Myocyte (in vitro differentiated cells): ENCODE measurements at regions not wholly inside any gene's neighbourhood (a gene's known extent, or its start where the extent isn't known, plus 50 kb on each side); places are given as distances from the start of the nearest gene placed in this dataset.
"Not testable (repeated sequence)": the region's sequence is repeated elsewhere in the genome, so short reads cannot be mapped to it uniquely, and the experiment has no call there.

Source experiments
- DNase-seq: peaks from one replicate; pipeline ENCODE4 v3.0.0-alpha.2; 2012; ENCODE audit warnings: low read depth

DNA sequence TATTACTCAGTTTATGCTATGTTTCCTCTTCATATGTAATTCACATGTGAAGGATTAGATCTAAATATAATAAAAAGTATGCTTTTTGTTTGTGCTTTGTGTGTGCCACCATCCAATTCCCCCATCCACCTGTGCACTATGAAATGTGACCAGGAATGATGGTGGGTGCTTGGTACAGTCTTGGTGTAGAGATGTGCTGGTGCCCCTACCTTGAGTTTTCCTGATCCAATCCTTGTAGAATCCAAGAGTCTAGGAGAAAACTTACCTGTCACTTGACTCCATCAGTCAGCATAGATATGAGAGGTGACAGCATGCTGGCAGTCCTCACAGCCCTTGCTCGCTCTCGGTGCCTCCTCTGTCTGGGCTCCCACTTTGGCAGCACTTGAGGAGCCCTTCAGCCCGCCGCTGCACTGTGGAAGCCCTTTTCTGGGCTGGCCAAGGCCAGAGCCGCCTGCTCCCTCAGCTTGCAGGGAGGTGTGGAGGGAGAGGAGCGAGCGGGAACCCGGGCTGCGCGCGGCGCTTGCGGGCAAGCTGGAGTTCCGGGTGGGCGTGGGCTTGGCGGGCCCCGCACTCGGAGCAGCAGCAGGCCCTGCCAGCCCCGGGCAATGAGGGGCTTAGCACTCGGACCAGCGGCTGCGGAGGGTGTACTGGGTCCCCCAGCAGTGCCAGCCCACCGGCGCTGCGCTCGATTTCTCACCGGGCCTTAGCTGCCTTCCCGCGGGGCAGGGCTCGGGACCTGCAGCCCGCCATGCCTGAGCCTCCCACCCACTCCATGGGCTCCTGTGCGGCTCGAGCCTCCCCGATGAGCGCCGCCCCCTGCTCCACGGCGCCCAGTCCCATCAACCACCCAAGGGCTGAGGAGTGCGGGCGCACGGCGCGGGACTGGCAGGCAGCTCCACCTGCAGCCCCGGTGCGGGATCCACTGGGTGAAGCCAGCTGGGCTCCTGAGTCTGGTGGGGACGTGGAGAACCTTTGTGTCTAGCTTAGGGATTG is 874.7 kb downstream of the PLA2G4A start:
- not testable (repeated sequence) for DNase-seq

DNA sequence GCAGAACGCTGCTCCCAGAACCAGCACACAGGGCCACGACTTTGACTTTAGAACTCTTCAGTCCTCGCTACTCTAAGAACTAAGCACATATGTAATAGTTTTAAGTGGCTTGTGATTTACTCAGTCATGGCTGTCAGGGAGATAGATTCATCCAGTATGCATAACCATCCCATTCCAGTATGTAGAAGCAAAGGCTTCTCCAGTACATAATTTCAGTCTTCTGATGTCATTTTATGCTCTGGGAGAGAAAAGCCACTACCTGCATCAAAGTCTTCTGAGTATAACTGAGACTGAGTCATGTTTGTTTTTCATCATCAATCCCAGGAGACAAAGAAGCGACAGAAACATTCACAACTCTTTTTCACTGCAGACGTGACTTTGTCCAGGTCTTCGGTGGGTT is 885.7 kb downstream of the PLA2G4A start:
- DNase-seq = no peak

DNA sequence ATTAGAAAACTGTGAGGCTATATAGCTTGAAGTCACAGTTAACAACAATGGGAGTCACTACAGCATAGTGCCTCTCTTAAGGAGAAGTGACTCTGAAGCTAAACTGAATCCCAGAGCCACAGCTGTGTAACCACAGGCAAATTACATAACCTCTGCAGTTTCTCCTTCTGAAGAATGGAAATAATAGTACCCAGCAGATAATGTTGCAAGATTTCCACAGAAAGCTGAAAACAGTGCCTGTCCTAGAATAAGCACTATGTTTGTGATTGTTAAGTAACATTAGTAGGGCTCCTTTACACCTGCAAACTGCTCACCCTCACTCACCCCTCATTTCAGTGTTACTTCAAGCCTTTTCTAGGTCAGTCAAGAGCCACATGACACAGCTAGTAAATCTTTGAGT is 886.7 kb downstream of the PLA2G4A start:
- peak; percentile 5 for DNase-seq

DNA sequence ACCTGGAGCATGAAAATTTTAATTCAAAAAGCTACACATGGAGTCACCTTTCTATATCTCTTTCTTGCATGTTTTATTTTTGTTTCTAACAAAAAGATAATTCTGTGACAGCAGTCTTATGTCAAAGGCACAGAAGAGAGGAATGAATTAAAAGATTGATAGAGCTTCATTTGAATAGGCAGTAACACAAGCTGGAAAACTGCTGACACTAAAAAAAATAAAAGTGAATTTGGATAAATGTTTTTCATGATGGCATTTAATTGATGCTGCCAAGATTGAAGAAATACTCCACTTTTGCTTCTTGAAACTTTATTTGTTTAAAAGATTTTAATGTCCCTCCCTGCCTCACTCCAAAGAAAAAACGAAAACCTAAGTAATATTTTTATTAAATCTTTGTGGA is 887.4 kb downstream of the PLA2G4A start:
- DNase-seq = no peak

DNA sequence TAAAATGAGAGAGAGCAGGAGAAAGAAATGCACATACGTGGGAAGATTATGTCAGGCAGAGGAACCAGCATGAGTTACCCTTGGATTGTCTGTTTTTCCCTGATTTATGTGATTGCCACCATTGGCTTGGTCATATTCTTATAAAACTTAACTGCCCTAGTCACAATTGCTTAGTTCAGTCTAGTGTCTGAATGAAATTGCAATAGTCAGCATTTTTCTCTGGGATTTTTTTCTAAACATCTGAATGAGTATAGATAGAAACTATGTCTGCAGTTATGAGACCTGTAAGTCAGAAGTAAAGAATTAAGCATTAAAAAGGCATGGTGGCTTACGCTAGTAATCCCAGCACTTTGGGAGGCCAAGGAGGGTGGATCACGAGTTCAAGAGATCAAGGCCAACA is 889.8 kb downstream of the PLA2G4A start:
- DNase-seq = no peak

DNA sequence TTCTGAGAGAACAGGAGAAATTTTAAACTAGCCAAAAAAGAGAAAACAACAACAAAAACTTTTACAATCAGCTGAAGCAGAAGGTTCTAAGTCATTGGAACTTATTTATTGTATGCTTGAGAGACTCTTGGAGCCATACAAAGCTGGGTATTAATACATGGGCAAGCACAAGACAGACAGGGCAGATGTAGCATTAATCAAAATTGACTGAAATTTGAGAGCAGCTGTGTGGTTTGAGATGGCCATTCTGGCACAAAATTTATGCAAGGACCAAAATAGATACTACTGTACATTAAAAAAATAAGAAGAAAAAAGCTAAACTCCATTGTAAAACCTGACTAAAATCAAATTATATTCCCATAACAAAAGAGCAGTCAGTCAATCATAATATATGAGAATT is 892.5 kb downstream of the PLA2G4A start:
- peak; percentile 54 for DNase-seq

DNA sequence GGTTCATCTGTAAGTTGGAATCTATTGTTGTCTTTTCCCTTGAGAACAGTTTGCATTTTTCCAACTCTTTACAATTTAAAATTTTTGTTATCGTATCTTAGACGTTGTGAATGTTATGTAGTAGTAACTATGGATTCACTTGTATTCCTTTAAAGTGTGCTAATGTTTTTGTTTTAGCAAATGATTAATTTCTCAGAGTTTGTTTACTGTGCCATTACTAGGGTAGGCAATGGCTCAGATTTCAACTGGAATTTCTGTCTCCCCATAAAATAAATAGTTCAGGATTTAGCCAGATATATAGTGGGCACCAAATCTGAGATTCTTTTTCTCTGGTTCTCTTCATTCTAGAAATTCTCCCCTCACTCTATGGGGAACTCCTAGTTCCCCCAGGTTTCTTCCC is 896.5 kb downstream of the PLA2G4A start:
- DNase-seq = peak; percentile 13

DNA sequence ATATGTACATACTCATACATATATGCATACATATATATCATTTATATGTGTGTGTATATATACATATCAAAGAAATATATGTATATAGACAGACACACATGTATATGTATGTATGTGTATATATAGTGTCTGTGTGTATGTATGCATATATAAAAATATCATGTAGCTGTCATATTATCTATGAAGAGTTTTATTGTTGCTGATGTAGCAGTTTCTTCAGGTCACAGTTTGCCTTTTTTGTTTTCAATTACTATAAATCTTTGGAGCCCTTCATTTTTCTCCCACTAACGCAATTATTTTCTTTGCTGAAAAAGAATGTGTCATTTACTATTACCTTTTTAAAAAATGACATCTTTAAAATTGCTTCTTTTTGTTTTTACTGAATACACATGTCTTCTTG is 904.5 kb downstream of the PLA2G4A start:
- no peak for DNase-seq

DNA sequence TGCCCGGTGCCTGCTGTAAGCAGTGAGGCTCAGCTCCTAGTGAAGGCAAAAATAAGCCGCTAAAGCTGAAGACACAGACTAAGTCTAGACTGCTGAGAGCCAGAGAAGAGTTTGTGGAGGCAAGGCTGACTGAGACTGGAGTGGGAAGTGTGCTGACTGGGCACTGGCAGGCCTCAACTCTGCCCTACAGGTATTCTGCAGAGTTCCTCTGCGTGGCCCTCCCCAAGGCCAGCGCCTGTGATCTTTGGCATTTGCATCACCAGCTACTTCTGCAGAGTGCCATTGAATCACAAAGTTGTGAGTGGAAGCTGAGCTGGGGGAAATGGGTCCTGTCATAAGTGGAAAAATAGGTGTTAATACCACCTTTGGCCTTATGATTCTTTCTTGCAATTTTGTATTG is 905.7 kb downstream of the PLA2G4A start:
- DNase-seq = no peak

DNA sequence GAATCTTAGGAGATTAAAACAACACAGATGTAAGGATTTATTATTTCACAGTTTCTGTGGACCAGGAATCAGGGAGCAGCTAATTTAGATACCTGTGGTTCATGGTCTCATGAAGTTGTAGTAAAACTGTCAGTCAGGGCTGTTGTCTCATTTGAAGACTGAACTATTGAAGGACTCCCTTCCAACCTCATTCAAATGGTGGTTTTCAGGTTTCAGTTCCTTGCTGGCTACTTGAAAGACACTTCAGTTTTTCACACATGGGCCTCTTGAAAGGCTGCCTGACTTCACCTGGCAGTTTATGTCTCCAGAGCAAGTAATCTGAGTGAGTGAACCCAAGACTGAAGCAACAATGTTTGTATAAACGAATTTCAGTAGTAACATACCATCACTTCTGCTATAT is 915.9 kb downstream of the PLA2G4A start:
- no peak for DNase-seq

DNA sequence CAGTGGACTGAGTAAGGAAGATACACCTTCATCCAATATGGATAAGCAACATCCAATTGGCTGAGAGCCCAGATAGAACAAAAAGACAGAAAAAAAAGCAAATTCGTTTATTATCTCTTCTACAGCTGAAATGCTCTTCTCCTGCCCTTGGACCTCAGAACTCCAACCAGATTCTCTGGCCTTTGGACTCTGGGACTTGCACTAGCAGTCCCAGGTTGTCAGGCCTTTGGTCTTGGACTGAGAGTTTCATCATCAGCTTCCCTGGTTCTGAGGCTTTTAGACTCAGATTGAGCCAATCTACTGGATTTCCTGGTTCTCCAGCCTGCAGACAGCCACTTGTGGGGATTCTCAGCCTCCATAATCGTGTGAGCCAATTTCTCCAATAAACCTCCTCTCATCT is 926.8 kb downstream of the PLA2G4A start:
- DNase-seq = no peak

DNA sequence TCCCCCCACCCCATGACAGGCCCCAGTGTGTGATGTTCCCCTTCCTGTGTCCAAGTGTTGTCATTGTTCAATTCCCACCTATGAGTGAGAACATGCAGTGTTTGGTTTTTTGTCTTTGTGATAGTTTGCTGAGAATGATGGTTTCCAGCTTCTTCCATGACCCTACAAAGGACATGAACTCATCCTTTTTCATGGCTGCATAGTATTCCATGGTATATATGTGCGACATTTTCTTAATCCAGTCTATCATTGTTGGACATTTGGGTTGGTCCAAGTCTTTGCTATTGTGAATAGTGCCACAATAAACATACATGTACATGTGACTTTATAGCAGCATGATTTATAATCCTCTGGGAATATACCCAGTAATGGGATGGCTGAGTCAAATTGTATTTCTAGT is 927.9 kb downstream of the PLA2G4A start:
- DNase-seq = not testable (repeated sequence)

DNA sequence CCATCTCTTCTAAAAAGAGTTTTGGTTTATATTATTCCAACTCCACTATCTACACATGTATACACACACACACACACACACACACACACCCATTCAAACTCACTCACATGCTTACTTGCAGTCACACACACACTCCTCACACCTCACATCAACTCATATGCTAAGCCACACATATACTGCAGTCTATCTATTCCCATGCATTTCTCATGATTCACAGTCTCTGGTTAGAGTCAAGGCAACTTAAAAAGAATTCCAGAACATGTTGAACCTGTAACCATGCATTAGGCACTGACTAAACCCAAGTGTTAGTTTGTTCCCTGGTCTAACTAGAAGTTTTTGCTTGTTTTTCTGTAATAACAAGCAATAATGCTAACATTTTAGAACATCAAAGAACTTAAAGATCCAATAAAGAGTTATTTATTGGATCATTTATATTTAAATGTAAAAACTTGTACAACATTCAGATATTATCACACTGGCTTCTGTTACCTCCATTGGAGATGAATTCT is 931.1 kb downstream of the PLA2G4A start:
- no peak for DNase-seq

DNA sequence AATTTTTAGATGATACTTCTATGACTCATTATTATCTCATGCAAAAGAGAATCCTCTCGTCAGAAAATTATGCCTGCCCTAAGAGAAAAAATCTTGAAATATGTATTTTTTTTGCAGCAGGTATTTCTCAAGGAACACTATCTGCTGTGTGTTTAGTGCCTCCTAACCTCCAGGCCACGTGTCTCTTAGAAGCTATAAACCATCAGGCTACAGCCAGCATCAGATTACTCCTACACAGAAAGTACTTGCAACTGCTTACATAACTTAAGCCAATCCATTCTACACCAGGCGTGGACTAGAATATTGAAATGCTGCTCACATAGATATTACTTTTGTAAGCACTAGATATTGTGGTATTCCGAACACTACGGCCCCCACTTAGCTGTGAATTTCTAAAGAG is 933.4 kb downstream of the PLA2G4A start:
- peak; percentile 12 for DNase-seq

DNA sequence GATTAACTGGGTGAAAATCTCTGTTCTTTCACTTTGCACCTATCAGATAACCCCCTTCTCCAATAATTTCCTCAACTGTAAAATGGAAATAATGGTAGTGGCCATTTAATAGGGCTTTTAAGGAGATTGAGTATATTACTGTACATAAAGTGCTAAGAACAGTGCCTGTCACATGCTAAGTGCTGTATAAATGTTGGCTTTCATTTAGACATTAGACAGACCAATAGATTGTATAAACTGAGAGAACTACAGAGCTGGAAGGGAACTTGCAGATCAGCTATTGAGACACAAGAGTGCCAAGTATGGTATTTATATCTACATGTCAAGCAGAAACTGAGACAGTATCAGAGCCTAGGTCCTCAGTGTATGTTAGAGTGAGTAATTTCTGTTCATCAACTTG is 934.7 kb downstream of the PLA2G4A start:
- no peak for DNase-seq

DNA sequence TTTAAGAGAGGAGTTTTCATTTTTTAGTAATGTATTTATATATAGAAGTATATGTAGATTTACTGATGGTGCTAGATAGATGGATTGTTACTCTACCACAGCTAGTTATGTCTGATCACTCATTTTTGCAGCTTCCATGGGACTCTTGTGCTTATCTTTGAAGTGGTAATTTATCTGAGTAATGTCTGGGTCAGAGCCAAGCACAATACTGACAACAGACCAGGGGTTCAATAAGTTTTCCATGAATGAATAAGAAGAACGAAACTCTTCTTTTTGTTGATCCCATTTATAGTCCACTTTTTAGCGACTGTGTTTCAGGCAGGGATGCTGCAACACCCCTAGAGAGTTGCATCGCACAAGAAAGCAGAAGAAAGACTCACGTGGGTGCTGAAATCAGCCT is 935.2 kb downstream of the PLA2G4A start:
- DNase-seq = no peak

DNA sequence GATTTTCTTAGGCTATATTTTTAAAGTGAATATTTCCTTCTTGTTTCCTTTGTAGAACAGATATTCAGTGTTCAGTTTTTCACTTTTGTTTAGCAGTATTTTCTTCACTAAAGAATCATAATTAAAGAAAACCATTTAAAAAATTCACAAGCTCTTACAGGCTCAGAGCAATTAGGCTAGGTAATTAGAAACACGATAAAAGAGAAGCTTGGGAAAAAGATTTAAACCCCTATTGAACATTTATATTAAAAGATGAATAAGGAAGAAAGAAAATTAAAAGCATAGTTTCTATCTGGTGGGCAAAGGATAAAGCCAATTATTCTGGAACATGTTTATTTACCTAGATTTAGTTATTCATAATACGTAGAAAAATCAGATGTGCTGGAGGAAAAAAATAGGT is 942.6 kb downstream of the PLA2G4A start:
- no peak for DNase-seq

DNA sequence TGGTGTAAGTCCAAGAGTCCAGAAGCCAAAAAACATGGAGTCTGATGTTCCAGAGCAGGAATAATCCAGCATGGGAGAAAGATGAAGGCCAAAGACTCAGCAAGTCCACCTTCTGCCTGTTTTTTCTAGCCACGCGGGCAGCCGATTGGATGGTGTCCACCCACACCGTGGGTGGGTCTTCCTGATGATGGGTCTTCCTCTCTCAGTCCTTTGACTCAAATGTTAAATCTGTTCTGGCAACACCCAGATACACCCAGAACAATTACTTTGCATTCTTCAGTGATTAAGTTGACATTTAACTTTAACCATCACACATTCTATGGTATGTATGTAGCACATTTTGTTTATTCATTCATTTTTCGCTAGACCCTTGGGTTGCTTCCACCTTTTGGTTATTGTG is 944.4 kb downstream of the PLA2G4A start:
- DNase-seq = no peak

DNA sequence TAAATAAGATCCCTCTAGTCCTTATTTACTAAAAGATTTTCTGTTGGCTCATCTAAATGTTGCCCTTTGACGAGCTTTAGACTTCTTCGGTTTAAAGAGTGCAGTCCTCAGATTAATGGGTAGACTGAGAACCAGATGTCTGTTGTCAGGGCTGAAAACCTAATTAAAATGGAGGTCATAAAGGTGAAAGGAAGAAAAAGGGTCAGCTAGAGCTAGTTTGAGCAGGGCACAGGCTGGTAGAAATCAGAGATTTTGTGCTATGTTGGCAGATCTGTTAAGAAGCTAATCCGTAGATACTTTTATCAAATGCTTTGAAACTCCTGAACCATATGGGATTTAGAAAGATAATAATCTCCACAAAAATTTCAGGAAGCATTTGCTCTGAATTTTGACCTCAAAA is 959.0 kb downstream of the PLA2G4A start:
- no peak for DNase-seq

DNA sequence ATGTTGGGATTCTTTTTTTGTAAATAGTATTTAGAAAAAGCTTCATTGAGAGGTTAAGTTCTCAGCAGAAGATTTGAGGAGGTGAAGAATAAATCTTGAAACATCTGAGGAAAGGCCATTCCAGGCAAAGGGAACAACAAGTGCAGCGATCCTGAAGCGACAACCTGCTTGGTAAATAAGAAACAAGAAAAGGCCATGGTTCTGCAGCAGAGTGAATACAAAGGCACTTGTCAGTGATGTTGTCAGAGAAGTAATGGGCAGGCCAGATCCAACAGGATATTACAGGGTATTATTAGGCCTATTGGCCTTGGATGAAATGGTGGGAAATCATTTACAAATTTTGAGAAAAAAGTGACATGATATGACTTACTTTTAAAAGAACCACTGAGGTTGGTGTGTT is 960.0 kb downstream of the PLA2G4A start:
- no peak for DNase-seq

DNA sequence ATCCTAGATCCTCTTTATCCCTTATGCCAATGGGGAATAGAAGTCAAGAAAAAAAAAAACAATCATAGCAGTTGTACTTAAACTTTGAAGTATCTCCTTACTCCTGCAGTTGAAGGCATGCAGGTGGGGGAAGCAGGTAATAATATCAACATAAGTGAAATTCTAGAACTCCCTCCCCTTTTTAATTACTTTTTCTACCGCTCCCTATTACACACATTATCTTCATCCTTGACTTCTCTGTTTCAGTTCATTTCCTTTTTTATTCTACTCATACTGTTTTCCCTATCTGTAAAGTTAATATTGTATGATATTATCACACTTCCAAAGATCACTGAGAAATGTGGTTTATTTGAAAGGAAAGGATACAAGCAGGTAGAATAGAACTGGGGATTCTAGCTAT is 962.0 kb downstream of the PLA2G4A start:
- DNase-seq = no peak

DNA sequence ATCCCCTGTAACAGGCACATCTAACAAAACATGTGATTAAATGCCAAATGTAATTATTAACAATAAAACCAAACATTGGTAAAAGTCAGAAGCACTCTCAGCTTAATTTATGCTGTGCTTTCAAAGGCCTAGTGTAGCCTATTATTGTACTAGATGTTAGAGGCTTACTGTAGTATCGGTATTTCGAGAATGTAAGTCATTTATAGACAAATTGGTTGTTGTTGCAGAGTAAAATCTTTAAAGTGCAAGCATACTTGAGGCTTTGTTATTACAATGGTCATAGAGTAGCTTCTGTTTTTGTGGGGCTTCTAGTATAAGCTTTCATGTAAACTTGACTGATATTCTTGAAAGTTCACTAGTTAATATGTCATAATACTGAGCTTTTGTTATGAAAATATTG is 965.8 kb downstream of the PLA2G4A start:
- DNase-seq = no peak

DNA sequence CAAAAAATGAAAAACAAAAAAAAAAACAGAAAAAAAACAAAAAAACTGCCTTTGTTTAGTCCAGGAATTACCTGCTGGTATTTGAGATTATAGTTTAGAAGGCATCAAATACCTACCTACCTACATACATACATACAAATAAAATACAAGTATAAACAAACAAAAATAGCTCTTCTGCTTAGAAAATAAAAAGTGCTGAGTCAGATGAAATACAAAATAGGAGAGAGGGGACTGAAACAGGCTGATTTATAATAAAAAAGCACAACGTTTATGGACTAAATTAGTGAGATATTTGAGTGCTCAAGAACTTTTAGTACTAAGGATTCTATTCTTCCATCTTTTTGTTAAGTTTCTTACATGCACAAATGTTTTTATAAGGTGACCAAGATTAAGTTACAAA is 980.8 kb downstream of the PLA2G4A start:
- DNase-seq = no peak
